HCT116 (cell line): ENCODE measurements at regions not wholly inside any gene's neighbourhood (a gene's known extent, or its start where the extent isn't known, plus 50 kb on each side); places are given as distances from the start of the nearest gene placed in this dataset.

Source experiments
- ATAC-seq: fragments of 200-7000 bp; cut with Tn5 transposase; 2 replicates; pipeline ENCODE4 v1.9.1; 2020; ENCODE audit warnings: mild to moderate bottlenecking, moderate library complexity
- BruUV-seq: library from RNA; stranded (reverse); fragments of 400-500 nt; replicated peaks from 2 replicates; lab custom pipeline; 2021; lab: Mats Ljungman, UMichigan
- CTCF ChIA-PET: fragments of 300-600 bp; sonication (Branson Sonifier 250); formaldehyde crosslinking; loops from one replicate; lab custom pipeline; 2021; ENCODE audit warnings: antibody characterized with exemption; lab: Charles Lee
- POLR2A ChIA-PET: fragments of 300-600, 350-600 bp; sonication (Branson Sonifier 250); formaldehyde crosslinking; loops from one replicate; lab custom pipeline; 2021; ENCODE audit warnings: antibody characterized with exemption; lab: Charles Lee
- RAD21 ChIA-PET, 2 experiments: fragments of 300-600 bp; sonication (Branson Sonifier 250); formaldehyde crosslinking; loops; one replicate each; lab custom pipeline; 2023; ENCODE audit warnings: low total read pairs in 2 of 2; ENCODE audit not compliant: uncharacterized antibody in 2 of 2, unreplicated experiment in 2 of 2, low non-redundant PET in 1 of 2; lab: Charles Lee
- DNase-seq: peaks from one replicate; pipeline ENCODE4 v3.0.0-alpha.2; 2010; ENCODE audit warnings: low read depth, low spot score
- H2AFZ ChIP-seq: fragments of 200-600 bp; shearing (Covaris generic), sonication (generic); 2 replicates; pipeline ENCODE4 v1.6.1; 2017; ENCODE audit warnings: low read depth, mixed run types, mixed read lengths, antibody characterized with exemption, low read length; ENCODE audit not compliant: poor library complexity, severe bottlenecking
- H3K27ac ChIP-seq: 2 replicates; pipeline ENCODE4 v1.5.1; 2012; ENCODE audit warnings: low read depth, low read length
- H3K27me3 ChIP-seq: fragments of 200-600 bp; sonication (generic); 2 replicates; pipeline ENCODE4 v1.6.1; 2016; ENCODE audit warnings: mixed run types, low read length, mixed read lengths; ENCODE audit not compliant: insufficient read depth
- H3K36me3 ChIP-seq, 2 experiments: fragments of 200-500 bp in 1 of 2; fragments of 200-600 bp in 1 of 2; sonication (Bioruptor generic) in 1 of 2; sonication (generic) in 1 of 2; 2 replicates each; pipeline versions ENCODE4 v1.5.1 to v1.6.1; 2014 to 2016; ENCODE audit warnings: low read length in 2 of 2, inconsistent platforms in 1 of 2, mixed read lengths in 1 of 2, mixed run types in 1 of 2; ENCODE audit not compliant: insufficient read depth in 2 of 2, control insufficient read depth in 1 of 2
- H3K4me1 ChIP-seq, 2 experiments: fragments of 200-600 bp in 1 of 2; sonication (generic) in 1 of 2; 2 replicates each; pipeline versions ENCODE4 v1.5.1 to v1.6.1; 2012 to 2017; ENCODE audit warnings: low read length in 2 of 2, inconsistent platforms in 1 of 2, mild to moderate bottlenecking in 1 of 2, mixed read lengths in 1 of 2, mixed run types in 1 of 2, moderate library complexity in 1 of 2; ENCODE audit not compliant: insufficient read depth in 2 of 2, control insufficient read depth in 1 of 2
- H3K4me2 ChIP-seq: fragments of 200-600 bp; sonication (generic); 2 replicates; pipeline ENCODE4 v1.6.1; 2017; ENCODE audit warnings: mixed run types, low read length, mixed read lengths
- H3K4me3 ChIP-seq, 2 experiments: fragments of 200-600 bp in 1 of 2; sonication (generic) in 1 of 2; replicated peaks in 1 of 2; 2 replicates each; pipeline ENCODE4 v1.5.1; 2011 to 2016; ENCODE audit warnings: low read length in 2 of 2, control low read depth in 1 of 2, low read depth in 1 of 2, mild to moderate bottlenecking in 1 of 2, mixed read lengths in 1 of 2, mixed run types in 1 of 2
- H3K79me2 ChIP-seq: fragments of 200-600 bp; sonication (generic); 2 replicates; pipeline ENCODE4 v1.6.1; 2017; ENCODE audit warnings: mild to moderate bottlenecking, mixed run types, low read length, moderate library complexity, mixed read lengths; ENCODE audit not compliant: insufficient read depth
- H3K9ac ChIP-seq: fragments of 200-600 bp; sonication (generic); 2 replicates; pipeline ENCODE4 v1.6.1; 2016; ENCODE audit warnings: low read length, mixed read lengths
- H3K9me2 ChIP-seq: fragments of 200-600 bp; sonication (generic), shearing (Covaris generic); 2 replicates; pipeline ENCODE4 v1.6.1; 2017; ENCODE audit warnings: mixed run types, mild to moderate bottlenecking, moderate library complexity; ENCODE audit not compliant: insufficient read depth
- H3K9me3 ChIP-seq, 2 experiments: fragments of 200-500 bp in 1 of 2; fragments of 200-600 bp in 1 of 2; sonication (Bioruptor generic) in 1 of 2; sonication (generic) in 1 of 2; 2 replicates each; pipeline ENCODE4 v1.6.1; 2014 to 2017; ENCODE audit warnings: low read length in 2 of 2, mixed read lengths in 2 of 2, inconsistent platforms in 1 of 2, low read depth in 1 of 2, mild to moderate bottlenecking in 1 of 2, mixed run types in 1 of 2, moderate library complexity in 1 of 2; ENCODE audit not compliant: control insufficient read depth in 1 of 2, insufficient read depth in 1 of 2
- H4K20me1 ChIP-seq: fragments of 200-600 bp; sonication (generic), shearing (Covaris generic); 2 replicates; pipeline ENCODE4 v1.6.1; 2017; ENCODE audit warnings: mixed run types, mild to moderate bottlenecking, moderate library complexity; ENCODE audit not compliant: insufficient read depth
- CBX3 ChIP-seq: IDR thresholded peaks from 2 replicates; pipeline ENCODE4 v1.6.1; 2012; ENCODE audit warnings: low read depth
- CTCF ChIP-seq, 3 experiments: fragments of 200-600 bp in 1 of 3; sonication (generic) in 1 of 3; IDR thresholded peaks in 2 of 3; conservative IDR thresholded peaks in 1 of 3; 2 replicates each; pipeline ENCODE4 v1.5.1; 2012 to 2017; ENCODE audit warnings: low read depth in 2 of 3, low read length in 2 of 3, antibody characterized with exemption in 1 of 3, borderline replicate concordance in 1 of 3, control low read depth in 1 of 3, mild to moderate bottlenecking in 1 of 3, mixed read lengths in 1 of 3, mixed run types in 1 of 3, moderate library complexity in 1 of 3; ENCODE audit not compliant: insufficient read depth in 1 of 3
- ELF1 ChIP-seq: IDR thresholded peaks from 2 replicates; pipeline ENCODE4 v1.6.1; 2012; ENCODE audit warnings: low read depth, borderline replicate concordance
- EZH2 ChIP-seq: fragments of 200-600 bp; sonication (generic); IDR thresholded peaks from 2 replicates; pipeline ENCODE4 v1.6.1; 2017; ENCODE audit warnings: antibody characterized with exemption, mixed run types
- EZH2phosphoT487 ChIP-seq: fragments of 200-600 bp; IDR thresholded peaks from 2 replicates; pipeline ENCODE4 v1.6.1; 2018; ENCODE audit warnings: antibody characterized with exemption, borderline replicate concordance
- MAX ChIP-seq: IDR thresholded peaks from 2 replicates; pipeline ENCODE4 v1.6.1; 2012
- POLR2AphosphoS5 ChIP-seq: IDR thresholded peaks from 2 replicates; pipeline ENCODE4 v1.6.1; 2011; ENCODE audit warnings: mild to moderate bottlenecking, low read depth, low read length, moderate library complexity
- RAD21 ChIP-seq: IDR thresholded peaks from 2 replicates; pipeline ENCODE4 v1.6.1; 2012; ENCODE audit warnings: low read depth, mild to moderate bottlenecking
- REST ChIP-seq: IDR thresholded peaks from 2 replicates; pipeline ENCODE4 v1.6.1; 2012; ENCODE audit warnings: low read depth
- SP1 ChIP-seq: IDR thresholded peaks from 2 replicates; pipeline ENCODE4 v1.6.1; 2012; ENCODE audit warnings: low read depth
- SRF ChIP-seq: IDR thresholded peaks from 2 replicates; pipeline ENCODE4 v1.6.1; 2012; ENCODE audit warnings: low read depth
- YY1 ChIP-seq: IDR thresholded peaks from 2 replicates; pipeline ENCODE4 v1.6.1; 2011; ENCODE audit warnings: low read length, low read depth, moderate library complexity, mild to moderate bottlenecking; ENCODE audit not compliant: insufficient replicate concordance; ENCODE audit errors: extremely low read depth
- ZFX ChIP-seq: fragments of 450-650 bp; IDR thresholded peaks from 2 replicates; pipeline ENCODE4 v1.6.1; 2017
- ZNF274 ChIP-seq: fragments of 200-500 bp; sonication (Bioruptor generic); IDR thresholded peaks from 2 replicates; pipeline ENCODE4 v1.6.1; 2014; ENCODE audit warnings: mild to moderate bottlenecking, low read depth, low read length, inconsistent platforms
- intact Hi-C: fragments of 100-400 bp; cut with micrococcal nuclease; formaldehyde crosslinking; loops from 2 replicates; pipeline ENCODE4 v1.10.0; 2022

- ATAC-seq (no peak), DNase-seq (no peak)
- Histone ChIP-seq H3K36me3 (no peaks in the 10 kb centered on the region), H3K4me2 (no peak overlapping the region), H3K9ac (no peak overlapping the region), H3K4me1 (no peaks in the 10 kb centered on the region), H3K79me2 (no peaks in the 10 kb centered on the region), H4K20me1 (no peaks in the 10 kb centered on the region), H3K9me3 (no peaks in the 10 kb centered on the region), H3K27ac (no peak overlapping the region), H3K27me3 (peaks cover 40% of the 10 kb centered on the region), H2AFZ (no peak overlapping the region), H3K9me2 (no peaks in the 10 kb centered on the region), H3K4me3 (no peak overlapping the region)
- intact Hi-C loops: no loop called here
- RAD21 ChIA-PET: no interaction called here
- CTCF ChIA-PET: no interaction called here
- POLR2A ChIA-PET: no interaction called here
- BruUV-seq: no TSS peak
- no peak for TF ChIP-seq RAD21
- no peak for TF ChIP-seq REST
- TF ChIP-seq ZFX: no peak
- no peak for TF ChIP-seq ZNF274
These were observed 113.2 kb upstream of the KAZN start for GRCh38 chr1:14485285-14485684.

GRCh38 chr1:14486401-14487201 lies 111.9 kb upstream of the KAZN start:
- Histone ChIP-seq H2AFZ (no peak overlapping the region), H3K9ac (no peak overlapping the region), H3K27me3 (peaks cover 40% of the 10 kb centered on the region), H3K27ac (no peak overlapping the region), H3K9me2 (no peaks in the 10 kb centered on the region), H3K9me3 (no peaks in the 10 kb centered on the region), H3K4me1 (no peaks in the 10 kb centered on the region), H3K4me3 (no peak overlapping the region), H4K20me1 (no peaks in the 10 kb centered on the region), H3K36me3 (no peaks in the 10 kb centered on the region), H3K79me2 (no peaks in the 10 kb centered on the region), H3K4me2 (no peak overlapping the region)
- ChIA-PET POLR2A (no interaction called here), RAD21 (no interaction called here), CTCF (no interaction called here)
- DNase-seq (no peak), ATAC-seq (no peak)
- intact Hi-C loops: no loop called here
- no TSS peak for BruUV-seq
- TF ChIP-seq EZH2phosphoT487 (no peak), YY1 (no peak), SP1 (no peak), ELF1 (no peak), ZNF274 (no peak), POLR2AphosphoS5 (no peak), MAX (no peak), RAD21 (no peak), EZH2 (no peak), ZFX (no peak), SRF (no peak), CBX3 (no peak), CTCF (IDR thresholded peaks at IDR 0.05 in 2 of 3, conservative IDR thresholded peaks at IDR 0.05 in 1 of 3; ENCODE audit: borderline replicate concordance in 1 of 3, insufficient read depth in 1 of 3, low read depth in 2 of 3, low read length in 2 of 3) (no peak)
